Gastroesophageal sphincter (tissue), 3 donors: ENCODE measurements at regions not wholly inside any gene's neighbourhood (a gene's known extent, or its start where the extent isn't known, plus 50 kb on each side); places are given as distances from the start of the nearest gene placed in this dataset.

Experiments
- POLR2A ChIP-seq, 2 donors: fragments of 450-650 bp; IDR thresholded peaks; one replicate each; pipeline ENCODE4 v1.6.1; 2017; ENCODE audit warnings: antibody characterized with exemption in 2 of 2, mild to moderate bottlenecking in 2 of 2, moderate library complexity in 1 of 2
- TF ChIP-seq, protein P1 (sequence below), 4 experiments: fragments of 200-600 bp in 2 of 4; fragments of 450-650 bp in 2 of 4; sonication (generic) in 1 of 4; IDR thresholded peaks; one replicate each; pipeline ENCODE4 v1.5.1; 2017 to 2019; ENCODE audit warnings: antibody characterized with exemption in 4 of 4, mild to moderate bottlenecking in 2 of 4, moderate library complexity in 2 of 4

DNA sequence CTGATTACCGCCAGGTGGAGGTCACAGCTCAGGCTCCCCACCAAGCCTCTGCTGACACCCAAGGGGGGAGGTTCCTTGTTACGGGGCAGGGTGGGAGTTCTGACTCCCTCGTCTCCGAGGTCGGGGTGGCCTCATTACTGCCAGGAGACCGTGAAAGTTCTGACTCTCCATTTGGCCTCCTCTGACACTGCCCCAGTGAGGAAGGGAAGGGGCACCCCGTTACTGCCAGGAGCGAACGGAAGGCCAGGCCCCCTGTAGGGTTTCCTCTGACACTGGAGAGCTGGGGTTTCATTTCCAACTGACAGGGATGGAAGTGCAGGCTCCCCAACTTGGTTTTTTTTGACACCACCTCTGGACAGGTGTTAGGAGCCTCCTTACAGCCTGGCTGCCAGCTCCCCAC is 138.1 kb upstream of the EEPD1 start:
- TF ChIP-seq, protein P1, sequence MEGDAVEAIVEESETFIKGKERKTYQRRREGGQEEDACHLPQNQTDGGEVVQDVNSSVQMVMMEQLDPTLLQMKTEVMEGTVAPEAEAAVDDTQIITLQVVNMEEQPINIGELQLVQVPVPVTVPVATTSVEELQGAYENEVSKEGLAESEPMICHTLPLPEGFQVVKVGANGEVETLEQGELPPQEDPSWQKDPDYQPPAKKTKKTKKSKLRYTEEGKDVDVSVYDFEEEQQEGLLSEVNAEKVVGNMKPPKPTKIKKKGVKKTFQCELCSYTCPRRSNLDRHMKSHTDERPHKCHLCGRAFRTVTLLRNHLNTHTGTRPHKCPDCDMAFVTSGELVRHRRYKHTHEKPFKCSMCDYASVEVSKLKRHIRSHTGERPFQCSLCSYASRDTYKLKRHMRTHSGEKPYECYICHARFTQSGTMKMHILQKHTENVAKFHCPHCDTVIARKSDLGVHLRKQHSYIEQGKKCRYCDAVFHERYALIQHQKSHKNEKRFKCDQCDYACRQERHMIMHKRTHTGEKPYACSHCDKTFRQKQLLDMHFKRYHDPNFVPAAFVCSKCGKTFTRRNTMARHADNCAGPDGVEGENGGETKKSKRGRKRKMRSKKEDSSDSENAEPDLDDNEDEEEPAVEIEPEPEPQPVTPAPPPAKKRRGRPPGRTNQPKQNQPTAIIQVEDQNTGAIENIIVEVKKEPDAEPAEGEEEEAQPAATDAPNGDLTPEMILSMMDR (IDR thresholded peaks at IDR 0.05): no peak
- TF ChIP-seq POLR2A (IDR thresholded peaks at IDR 0.05): no peak
